HepG2 (cell line): ENCODE measurements at regions not wholly inside any gene's neighbourhood (a gene's known extent, or its start where the extent isn't known, plus 50 kb on each side); places are given as distances from the start of the nearest gene placed in this dataset.

Experiments used
- CTCF ChIP-seq: sonication (generic); formaldehyde crosslinking; IDR thresholded peaks from 2 replicates; pipeline ENCODE4 v1.5.0; 2020; ENCODE audit warnings: mild to moderate bottlenecking, missing genetic modification reagents, moderate library complexity
- JUNB ChIP-seq: sonication (generic); formaldehyde crosslinking; IDR thresholded peaks from 2 replicates; pipeline ENCODE4 v1.8.0; 2022; ENCODE audit warnings: missing genetic modification reagents, mild to moderate bottlenecking, borderline replicate concordance
- NFE2 ChIP-seq: sonication (generic); formaldehyde crosslinking; IDR thresholded peaks from 2 replicates; pipeline ENCODE4 v1.4.0; 2020; ENCODE audit warnings: missing genetic modification reagents
- U2AF2 ChIP-seq: fragments of 200-400 bp; formaldehyde crosslinking; IDR thresholded peaks from 2 replicates; pipeline ENCODE4 v1.6.1; 2017; ENCODE audit warnings: low read depth, mild to moderate bottlenecking, low read length
- ZNF644 ChIP-seq: IDR thresholded peaks from 2 replicates; pipeline ENCODE4 v1.6.1; 2016; ENCODE audit warnings: low read depth
- TF ChIP-seq, protein P1 (sequence below): IDR thresholded peaks from 2 replicates; pipeline ENCODE4 v1.6.1; 2012; ENCODE audit warnings: low read depth, low read length, improper control_type of control experiment

DNA sequence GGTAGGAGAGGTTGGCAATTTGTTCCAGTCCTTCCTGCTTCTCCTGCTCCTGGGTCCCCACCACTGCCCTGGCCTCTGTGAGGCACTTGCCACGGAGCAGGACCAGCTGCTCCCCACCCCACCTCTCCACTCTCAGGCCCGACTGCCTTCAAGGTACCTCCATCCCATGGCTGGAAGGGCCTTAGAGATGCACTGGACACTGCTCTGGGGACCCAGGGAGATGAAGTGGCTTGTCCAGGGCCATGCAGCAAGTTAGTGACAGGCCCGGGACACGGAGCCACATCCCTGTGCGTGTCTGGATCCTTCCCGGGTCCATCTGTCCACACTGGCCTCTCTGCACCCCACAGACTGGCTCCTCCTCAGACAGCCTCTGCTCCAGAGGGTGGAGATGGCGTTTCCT lies 105.3 kb downstream of the CPZ start:
- TF ChIP-seq, protein P1, sequence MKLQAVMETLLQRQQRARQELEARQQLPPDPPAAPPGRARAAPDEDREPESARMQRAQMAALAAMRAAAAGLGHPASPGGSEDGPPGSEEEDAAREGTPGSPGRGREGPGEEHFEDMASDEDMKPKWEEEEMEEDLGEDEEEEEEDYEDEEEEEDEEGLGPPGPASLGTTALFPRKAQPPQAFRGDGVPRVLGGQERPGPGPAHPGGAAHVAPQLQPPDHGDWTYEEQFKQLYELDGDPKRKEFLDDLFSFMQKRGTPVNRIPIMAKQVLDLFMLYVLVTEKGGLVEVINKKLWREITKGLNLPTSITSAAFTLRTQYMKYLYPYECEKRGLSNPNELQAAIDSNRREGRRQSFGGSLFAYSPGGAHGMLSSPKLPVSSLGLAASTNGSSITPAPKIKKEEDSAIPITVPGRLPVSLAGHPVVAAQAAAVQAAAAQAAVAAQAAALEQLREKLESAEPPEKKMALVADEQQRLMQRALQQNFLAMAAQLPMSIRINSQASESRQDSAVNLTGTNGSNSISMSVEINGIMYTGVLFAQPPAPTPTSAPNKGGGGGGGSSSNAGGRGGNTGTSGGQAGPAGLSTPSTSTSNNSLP = no peak
- no peak for TF ChIP-seq JUNB
- TF ChIP-seq CTCF = no peak
- TF ChIP-seq U2AF2 = no peak
- no peak for TF ChIP-seq ZNF644 (CRISPR knock-in tag)
- TF ChIP-seq NFE2 (CRISPR knock-in tag) = no peak
